VCaP (cell line): ENCODE measurements at regions not wholly inside any gene's neighbourhood (a gene's known extent, or its start where the extent isn't known, plus 50 kb on each side); places are given as distances from the start of the nearest gene placed in this dataset.
A peak's percentile ranks its signal among the peaks of the same experiment; 100 is the strongest.

Experiments used
- H3K27ac ChIP-seq: fragments of 450-650 bp; 2 replicates; pipeline ENCODE4 v1.5.1; 2017
- TF ChIP-seq, protein P1 (sequence below): fragments of 450-650 bp; conservative IDR thresholded peaks from 2 replicates; pipeline ENCODE4 v1.5.1; 2017; ENCODE audit warnings: mild to moderate bottlenecking, moderate library complexity

DNA sequence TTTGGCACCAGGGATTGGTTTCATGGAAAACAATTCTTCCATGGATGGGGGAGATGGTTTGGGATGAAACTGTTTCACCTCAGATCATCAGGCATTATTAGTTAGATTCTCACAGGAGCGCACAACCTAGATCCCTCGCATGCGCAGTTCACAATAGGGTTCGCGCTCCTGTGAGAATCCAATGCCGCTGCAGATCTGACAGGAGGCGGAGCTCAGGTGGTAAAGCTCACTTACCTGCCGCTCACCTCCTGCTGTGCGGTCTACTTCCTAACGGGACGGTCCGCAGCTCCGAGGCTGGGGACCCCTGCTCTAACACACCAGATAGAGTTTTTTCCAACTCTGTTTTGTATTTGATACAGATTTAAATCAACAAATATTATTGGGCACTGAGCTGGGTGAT is 286.5 kb downstream of the MTX2 start:
- H3K27ac ChIP-seq: peak overlapping the region; percentile 53
- TF ChIP-seq, protein P1, sequence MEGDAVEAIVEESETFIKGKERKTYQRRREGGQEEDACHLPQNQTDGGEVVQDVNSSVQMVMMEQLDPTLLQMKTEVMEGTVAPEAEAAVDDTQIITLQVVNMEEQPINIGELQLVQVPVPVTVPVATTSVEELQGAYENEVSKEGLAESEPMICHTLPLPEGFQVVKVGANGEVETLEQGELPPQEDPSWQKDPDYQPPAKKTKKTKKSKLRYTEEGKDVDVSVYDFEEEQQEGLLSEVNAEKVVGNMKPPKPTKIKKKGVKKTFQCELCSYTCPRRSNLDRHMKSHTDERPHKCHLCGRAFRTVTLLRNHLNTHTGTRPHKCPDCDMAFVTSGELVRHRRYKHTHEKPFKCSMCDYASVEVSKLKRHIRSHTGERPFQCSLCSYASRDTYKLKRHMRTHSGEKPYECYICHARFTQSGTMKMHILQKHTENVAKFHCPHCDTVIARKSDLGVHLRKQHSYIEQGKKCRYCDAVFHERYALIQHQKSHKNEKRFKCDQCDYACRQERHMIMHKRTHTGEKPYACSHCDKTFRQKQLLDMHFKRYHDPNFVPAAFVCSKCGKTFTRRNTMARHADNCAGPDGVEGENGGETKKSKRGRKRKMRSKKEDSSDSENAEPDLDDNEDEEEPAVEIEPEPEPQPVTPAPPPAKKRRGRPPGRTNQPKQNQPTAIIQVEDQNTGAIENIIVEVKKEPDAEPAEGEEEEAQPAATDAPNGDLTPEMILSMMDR: no peak

DNA sequence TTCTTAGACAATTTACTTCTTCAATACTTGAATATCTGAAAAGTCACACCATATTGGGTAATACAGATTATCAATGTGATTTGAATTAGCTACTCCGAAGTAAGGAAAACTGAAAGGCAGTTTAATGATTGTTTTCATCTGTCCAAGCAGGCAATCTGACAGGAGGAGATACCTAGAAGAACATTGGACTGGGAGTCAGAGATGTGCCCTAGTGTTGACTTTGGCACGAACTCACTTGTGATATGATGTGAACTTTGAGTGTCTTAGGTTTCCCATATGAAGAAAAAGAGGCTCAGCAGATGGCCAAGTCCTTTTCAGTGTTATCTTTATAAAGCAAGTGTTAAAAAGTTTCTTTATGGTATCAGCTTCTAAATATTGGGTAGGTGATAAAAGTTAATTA is 287.1 kb downstream of the MTX2 start:
- peak overlapping the region; percentile 53 for H3K27ac ChIP-seq
- TF ChIP-seq, protein P1: no peak

DNA sequence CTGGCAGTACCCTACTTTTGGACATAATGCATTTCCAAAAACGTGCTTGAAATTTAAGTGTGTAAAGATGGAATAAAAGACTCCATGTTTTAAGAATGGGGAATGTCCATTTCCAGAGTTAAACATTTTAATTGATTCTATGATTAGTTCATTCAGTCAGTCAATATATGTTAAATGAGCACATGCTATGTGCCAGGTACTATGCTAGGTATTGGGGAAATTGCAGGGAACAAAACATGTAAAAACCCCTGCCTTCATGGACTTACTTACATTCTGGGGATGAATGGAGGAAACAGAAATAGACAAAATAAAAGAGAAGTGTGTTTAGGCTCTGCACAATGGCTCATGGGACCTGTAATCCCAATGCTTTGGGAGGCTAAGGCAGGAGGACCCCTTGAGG is 288.6 kb downstream of the MTX2 start:
- TF ChIP-seq, protein P1: no peak
- H3K27ac ChIP-seq: no peak overlapping the region

DNA sequence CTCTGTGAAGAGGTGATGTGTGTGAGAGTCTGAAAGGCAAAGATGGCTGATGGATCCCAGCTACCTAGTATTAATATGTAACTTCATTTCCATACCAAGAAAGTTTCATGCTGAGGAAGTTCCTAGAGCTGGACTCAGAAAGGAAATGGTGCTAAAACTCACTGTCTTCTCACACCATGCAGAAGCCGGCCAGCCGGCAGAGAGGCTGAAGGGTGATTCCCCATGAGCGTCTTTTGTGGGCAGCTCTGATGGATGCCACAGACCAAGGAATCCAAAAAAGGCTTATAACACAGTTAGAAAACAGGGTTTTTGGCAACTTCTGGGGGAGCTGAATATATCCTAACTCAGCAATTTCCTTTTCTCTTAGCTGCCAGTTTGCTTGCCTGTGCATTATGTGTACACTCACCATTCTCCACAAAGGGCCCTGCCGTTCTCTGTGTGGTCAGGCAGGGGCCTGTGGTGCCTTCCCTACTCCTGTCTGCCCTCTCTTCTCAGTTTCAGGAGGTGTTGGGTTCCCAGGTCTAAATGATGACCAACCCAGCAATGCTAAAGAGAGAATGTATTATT is 289.4 kb downstream of the MTX2 start:
- TF ChIP-seq, protein P1: no peak
- H3K27ac ChIP-seq: no peak overlapping the region

DNA sequence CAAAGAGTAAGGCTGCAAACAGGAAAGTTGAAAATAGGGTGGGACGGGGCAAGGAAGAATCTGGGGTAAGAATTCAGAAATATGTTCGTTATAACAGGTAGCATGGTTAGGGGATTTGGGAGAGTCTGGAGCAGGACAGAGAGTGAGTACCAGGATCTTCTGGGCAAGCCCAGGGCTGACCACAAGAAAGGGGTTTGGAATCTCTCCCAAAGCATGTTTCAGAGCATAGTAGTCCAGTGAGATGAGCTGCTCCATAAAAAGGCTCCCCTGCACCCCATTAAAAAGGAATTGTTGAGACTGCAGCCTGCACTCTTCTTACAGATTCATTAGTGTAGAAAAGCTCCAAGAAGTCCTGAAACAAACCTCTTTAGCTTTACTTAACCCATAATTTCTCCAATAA is 291.1 kb downstream of the MTX2 start:
- no peak overlapping the region for H3K27ac ChIP-seq
- TF ChIP-seq, protein P1: no peak

DNA sequence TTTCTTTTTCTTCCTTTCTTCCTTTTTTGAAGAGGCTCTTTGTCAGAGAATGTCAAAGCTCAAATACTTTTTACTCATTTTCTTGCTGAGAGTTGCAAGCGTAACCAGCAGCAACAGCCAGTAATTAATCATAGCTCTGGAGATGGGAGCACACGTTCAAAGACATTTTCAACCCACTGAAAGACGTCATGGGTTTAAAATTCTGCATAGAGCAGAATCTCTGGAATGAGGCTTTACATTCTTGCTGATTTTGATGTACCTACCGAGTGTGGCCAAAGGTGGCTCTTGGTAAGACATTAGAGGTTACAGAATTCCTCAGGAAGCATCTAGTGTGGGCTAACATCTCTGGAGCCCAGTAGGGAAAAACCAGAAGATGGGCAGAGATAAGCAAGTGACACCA is 292.5 kb downstream of the MTX2 start:
- H3K27ac ChIP-seq: no peak overlapping the region
- TF ChIP-seq, protein P1: no peak

DNA sequence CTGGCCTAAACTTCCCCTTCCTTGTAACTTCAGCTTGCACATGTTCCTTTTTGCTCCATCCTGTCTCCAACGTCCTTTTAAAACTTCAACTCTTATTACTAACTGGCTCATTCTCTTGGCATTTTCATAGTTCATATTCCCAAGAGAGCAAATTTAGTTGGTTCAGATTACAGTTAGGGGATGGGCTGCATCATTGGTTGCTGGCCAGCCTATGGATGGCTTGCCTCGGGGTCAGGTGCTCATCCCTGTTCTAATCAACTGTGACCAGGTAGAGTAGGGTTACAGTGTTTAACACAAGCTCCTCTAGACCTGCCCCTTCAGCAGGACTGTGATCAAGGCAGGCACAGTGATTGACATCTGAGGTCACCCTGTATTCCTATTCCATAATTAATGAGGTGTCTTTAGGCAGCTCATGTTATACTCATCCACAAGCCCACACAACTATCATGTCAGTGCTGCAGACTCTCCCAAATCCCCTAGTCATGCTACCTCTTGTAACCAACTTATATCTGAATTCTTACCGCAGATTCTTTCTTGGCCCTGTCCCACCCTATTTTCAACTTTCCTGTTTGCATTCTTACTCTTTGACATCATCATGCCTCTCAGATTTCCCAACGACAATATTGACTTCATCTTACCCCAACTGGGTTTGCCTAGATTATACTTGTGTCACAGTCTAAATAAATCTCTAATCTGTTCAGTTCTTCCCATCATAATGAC is 293.3 kb downstream of the MTX2 start:
- H3K27ac ChIP-seq: no peak overlapping the region
- TF ChIP-seq, protein P1: no peak
